ENCODE measurements at regions not wholly inside any gene's neighbourhood (a gene's known extent, or its start where the extent isn't known, plus 50 kb on each side); places are given as distances from the start of the nearest gene placed in this dataset.

GRCh38 chr2:142236181-142236580, 105.4 kb upstream of the LRP1B start:
- H3K4me3 Mint-ChIP-seq = no peak overlapping the region
- H3K27ac Mint-ChIP-seq = no peak overlapping the region
- peaks cover 2% of the 10 kb centered on the region for H3K9me3 Mint-ChIP-seq (ENCODE audit: insufficient read depth)
- H3K9me3 ChIP-seq (ENCODE audit: control extremely low read depth in 1 of 3, control insufficient read depth in 2 of 3, insufficient read depth in 1 of 3, low read length in 2 of 3) = peaks cover 0 to 2% (median 0%) of the 10 kb centered on the region in 3 donors
- no peaks in the 10 kb centered on the region for H3K27me3 ChIP-seq (replicated peaks in 1 of 4; ENCODE audit: control extremely low read depth in 1 of 4, control insufficient read depth in 3 of 4, insufficient read depth in 4 of 4, low read length in 3 of 4)
- DNase-seq (no peak), ATAC-seq (ENCODE audit: low read depth) (no peak)
- no peaks in the 10 kb centered on the region for H3K79me2 ChIP-seq (ENCODE audit: control insufficient read depth, insufficient read depth, low read length)
- no CpG with 5 or more reads among the region's 2 CpGs for WGBS (ENCODE audit: insufficient coverage)
- intact Hi-C loops (cut with micrococcal nuclease) = no loop called here
- no peaks in the 10 kb centered on the region for H4K20me1 ChIP-seq (ENCODE audit: control insufficient read depth, insufficient read depth, low read length, poor library complexity, severe bottlenecking)
- no peaks in the 10 kb centered on the region for H3K4me1 Mint-ChIP-seq
- TF ChIP-seq, protein P1, sequence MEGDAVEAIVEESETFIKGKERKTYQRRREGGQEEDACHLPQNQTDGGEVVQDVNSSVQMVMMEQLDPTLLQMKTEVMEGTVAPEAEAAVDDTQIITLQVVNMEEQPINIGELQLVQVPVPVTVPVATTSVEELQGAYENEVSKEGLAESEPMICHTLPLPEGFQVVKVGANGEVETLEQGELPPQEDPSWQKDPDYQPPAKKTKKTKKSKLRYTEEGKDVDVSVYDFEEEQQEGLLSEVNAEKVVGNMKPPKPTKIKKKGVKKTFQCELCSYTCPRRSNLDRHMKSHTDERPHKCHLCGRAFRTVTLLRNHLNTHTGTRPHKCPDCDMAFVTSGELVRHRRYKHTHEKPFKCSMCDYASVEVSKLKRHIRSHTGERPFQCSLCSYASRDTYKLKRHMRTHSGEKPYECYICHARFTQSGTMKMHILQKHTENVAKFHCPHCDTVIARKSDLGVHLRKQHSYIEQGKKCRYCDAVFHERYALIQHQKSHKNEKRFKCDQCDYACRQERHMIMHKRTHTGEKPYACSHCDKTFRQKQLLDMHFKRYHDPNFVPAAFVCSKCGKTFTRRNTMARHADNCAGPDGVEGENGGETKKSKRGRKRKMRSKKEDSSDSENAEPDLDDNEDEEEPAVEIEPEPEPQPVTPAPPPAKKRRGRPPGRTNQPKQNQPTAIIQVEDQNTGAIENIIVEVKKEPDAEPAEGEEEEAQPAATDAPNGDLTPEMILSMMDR (IDR thresholded peaks at IDR 0.05) = no peak
- TF ChIP-seq EZH2 (IDR thresholded peaks at IDR 0.05; ENCODE audit: borderline replicate concordance, insufficient read depth, low read depth, low read length, poor library complexity, severe bottlenecking) = no peak
- no peaks in the 10 kb centered on the region for H3K27me3 Mint-ChIP-seq
- no peak overlapping the region for H3K4me3 ChIP-seq (ENCODE audit: control extremely low read depth in 1 of 5, extremely low read depth in 1 of 5, insufficient read depth in 1 of 5, low read depth in 2 of 5, low read length in 4 of 5)
- no peak overlapping the region for H2AFZ ChIP-seq (ENCODE audit: insufficient read depth, low read depth, low read length, poor library complexity, severe bottlenecking)
- ChIA-PET POLR2A (no interaction called here), CTCF (no interaction called here)
- no peaks in the 10 kb centered on the region for H3K4me1 ChIP-seq (ENCODE audit: control insufficient read depth in 2 of 2, insufficient read depth in 2 of 2, low read length in 2 of 2)
- H3K27ac ChIP-seq (ENCODE audit: low read length in 2 of 2) = no peak overlapping the region
- H3K9ac ChIP-seq (ENCODE audit: low read length) = no peak overlapping the region
- no peak overlapping the region for H3K4me2 ChIP-seq (replicated peaks; ENCODE audit: low read depth, low read length, poor library complexity, severe bottlenecking)
- no peaks in the 10 kb centered on the region for H3K36me3 ChIP-seq (replicated peaks in 1 of 2; ENCODE audit: control extremely low read depth in 1 of 2, control insufficient read depth in 1 of 2, extremely low read depth in 1 of 2, insufficient read depth in 2 of 2, low read length in 1 of 2)

- peaks cover 0 to 1% (median 0%) of the 10 kb centered on the region in 3 donors for H3K9me3 ChIP-seq (ENCODE audit: control extremely low read depth in 1 of 3, control insufficient read depth in 2 of 3, insufficient read depth in 1 of 3, low read length in 2 of 3)
- Mint-ChIP-seq H3K27ac (no peak overlapping the region), H3K4me1 (no peaks in the 10 kb centered on the region), H3K9me3 (ENCODE audit: insufficient read depth) (peaks cover 2% of the 10 kb centered on the region), H3K4me3 (no peak overlapping the region), H3K27me3 (no peaks in the 10 kb centered on the region)
- TF ChIP-seq, protein P1 (IDR thresholded peaks at IDR 0.05) = no peak
- TF ChIP-seq EZH2 (IDR thresholded peaks at IDR 0.05; ENCODE audit: borderline replicate concordance, insufficient read depth, low read depth, low read length, poor library complexity, severe bottlenecking) = no peak
- no peaks in the 10 kb centered on the region for H3K4me1 ChIP-seq (ENCODE audit: control insufficient read depth in 2 of 2, insufficient read depth in 2 of 2, low read length in 2 of 2)
- no peaks in the 10 kb centered on the region for H3K79me2 ChIP-seq (ENCODE audit: control insufficient read depth, insufficient read depth, low read length)
- H4K20me1 ChIP-seq (ENCODE audit: control insufficient read depth, insufficient read depth, low read length, poor library complexity, severe bottlenecking) = no peaks in the 10 kb centered on the region
- no peaks in the 10 kb centered on the region for H3K27me3 ChIP-seq (replicated peaks in 1 of 4; ENCODE audit: control extremely low read depth in 1 of 4, control insufficient read depth in 3 of 4, insufficient read depth in 4 of 4, low read length in 3 of 4)
- H2AFZ ChIP-seq (ENCODE audit: insufficient read depth, low read depth, low read length, poor library complexity, severe bottlenecking) = no peak overlapping the region
- no peak for ATAC-seq (ENCODE audit: low read depth)
- no peak overlapping the region for H3K4me3 ChIP-seq (ENCODE audit: control extremely low read depth in 1 of 5, extremely low read depth in 1 of 5, insufficient read depth in 1 of 5, low read depth in 2 of 5, low read length in 4 of 5)
- no peak overlapping the region for H3K9ac ChIP-seq (ENCODE audit: low read length)
- H3K4me2 ChIP-seq (replicated peaks; ENCODE audit: low read depth, low read length, poor library complexity, severe bottlenecking) = no peak overlapping the region
- H3K36me3 ChIP-seq (replicated peaks in 1 of 2; ENCODE audit: control extremely low read depth in 1 of 2, control insufficient read depth in 1 of 2, extremely low read depth in 1 of 2, insufficient read depth in 2 of 2, low read length in 1 of 2) = no peaks in the 10 kb centered on the region
- POLR2A ChIA-PET = no interaction called here
- WGBS (ENCODE audit: insufficient coverage) = no CpG with 5 or more reads among the region's 3 CpGs
- CTCF ChIA-PET = no interaction called here
- DNase-seq = no peak
- no peak overlapping the region for H3K27ac ChIP-seq (ENCODE audit: low read length in 2 of 2)
- intact Hi-C loops (cut with micrococcal nuclease) = no loop called here
Observed at GRCh38 chr2:142234741-142235140, 103.9 kb upstream of the LRP1B start.

All from B cell (primary cell).